OCI-M1 (cell line): ENCODE measurements at regions not wholly inside any gene's neighbourhood (a gene's known extent, or its start where the extent isn't known, plus 50 kb on each side); places are given as distances from the start of the nearest gene placed in this dataset.

Experiments
- DNase-seq: peaks from one replicate; lab custom pipeline; 2025; lab: John Stamatoyannopoulos, UW

GRCh38 chr2:217064234-217065011 is 204.6 kb upstream of the TNP1 start:
- DNase-seq = no peak

GRCh38 chr2:217063238-217063755 is 203.4 kb upstream of the TNP1 start:
- no peak for DNase-seq

- no peak for DNase-seq
These were observed 202.9 kb upstream of the TNP1 start for GRCh38 chr2:217062768-217063167.

DNA sequence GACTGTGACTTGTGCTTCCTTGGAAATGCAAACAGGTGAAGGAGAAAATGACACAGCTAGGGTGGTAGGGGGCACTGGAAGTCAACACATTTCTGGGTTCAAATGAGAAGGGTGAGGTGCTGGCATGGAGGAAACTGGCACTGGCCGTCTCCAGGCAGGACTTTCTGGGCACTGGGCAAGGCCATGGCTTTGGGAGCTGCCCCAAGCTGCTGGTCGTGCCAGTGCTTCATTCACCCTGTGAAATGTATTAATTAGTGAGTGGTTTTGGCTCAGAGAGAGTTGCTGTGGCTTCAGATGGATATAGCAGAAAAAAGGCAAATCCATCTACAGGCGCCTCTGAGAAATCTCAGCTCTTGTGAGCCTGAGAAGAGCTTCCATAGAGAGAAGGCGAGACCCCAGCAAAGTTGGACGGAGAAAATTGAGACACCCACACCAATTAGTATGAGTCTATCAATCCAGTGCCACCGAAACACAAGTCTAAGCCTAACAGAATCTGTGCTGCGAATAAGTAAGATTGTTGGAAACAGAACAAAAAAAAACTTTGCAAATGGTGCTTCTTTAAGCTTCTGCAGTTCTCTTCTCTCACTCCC is 202.1 kb upstream of the TNP1 start:
- no peak for DNase-seq

DNA sequence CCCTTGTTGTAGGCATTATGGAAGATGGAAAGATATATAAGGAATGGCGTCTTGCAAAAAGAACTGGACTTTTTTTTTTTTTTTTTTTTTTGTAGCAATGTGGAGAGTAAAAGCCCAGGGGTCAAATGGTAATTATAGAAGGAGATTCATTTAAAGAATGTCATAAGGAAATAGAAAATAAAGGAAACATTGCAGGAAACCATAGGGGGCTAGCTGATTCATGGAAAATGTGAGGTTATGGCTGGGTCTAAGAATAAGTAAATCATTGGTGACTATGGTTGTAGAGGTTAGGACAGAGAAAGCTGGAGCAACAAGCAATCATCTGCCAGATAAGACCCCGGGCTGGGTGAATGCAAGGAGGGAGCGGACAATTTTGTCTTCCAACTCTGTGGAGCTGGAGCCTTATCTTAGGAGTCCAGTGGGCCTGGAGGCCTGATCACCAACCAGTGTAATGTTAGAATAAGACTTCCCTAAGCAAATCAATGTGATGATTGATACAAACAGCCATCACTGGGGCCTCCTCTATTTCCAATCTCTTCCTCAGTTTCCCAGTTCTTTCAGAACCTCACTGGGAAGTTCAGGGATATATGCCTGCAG is 201.2 kb upstream of the TNP1 start:
- no peak for DNase-seq

GRCh38 chr2:217060516-217060915 is 200.7 kb upstream of the TNP1 start:
- no peak for DNase-seq

DNA sequence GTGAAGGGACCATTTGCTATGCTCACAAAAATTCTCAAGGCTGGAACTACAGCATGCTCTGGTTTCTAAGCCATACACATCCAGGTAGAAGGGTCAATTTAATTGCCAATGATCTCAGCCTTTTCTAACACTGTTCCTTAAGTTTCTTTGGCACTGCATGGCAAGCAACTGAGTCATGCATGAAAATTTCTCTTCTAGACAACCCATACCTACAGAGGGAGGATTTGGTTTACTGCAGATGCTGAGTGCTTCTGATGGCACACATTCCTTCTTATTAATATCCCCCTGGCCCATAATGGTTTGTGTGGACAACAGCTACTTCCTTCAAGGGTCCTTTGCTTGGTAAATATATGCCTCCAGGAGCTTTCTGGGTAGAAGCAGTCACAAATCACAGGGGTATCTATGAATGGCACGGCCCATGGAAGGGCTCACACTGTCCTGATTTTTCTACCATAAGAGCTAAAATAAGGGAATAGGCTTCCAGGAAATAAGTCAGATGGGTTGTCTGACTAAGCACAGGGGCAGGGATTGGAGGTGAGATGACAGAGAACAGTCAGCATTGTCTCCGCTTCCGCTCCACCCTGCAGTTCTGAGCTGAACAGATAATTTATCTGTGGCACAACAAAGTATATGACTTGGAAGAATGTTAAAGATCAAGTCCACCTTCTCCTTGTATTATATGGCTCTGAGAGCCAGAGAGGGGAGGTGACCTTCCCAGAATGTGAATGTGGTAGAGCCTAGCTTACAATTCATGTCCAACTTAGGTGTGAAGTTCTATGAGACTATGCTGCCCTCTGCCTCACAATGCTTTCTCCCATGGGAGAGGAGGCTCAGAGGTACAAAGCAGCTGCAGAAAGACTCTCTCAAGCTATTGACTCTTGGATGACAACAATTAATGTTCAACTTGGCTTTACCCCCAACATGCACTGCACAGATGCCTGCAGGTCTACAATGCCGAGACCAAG is 199.2 kb upstream of the TNP1 start:
- peak; percentile 26 for DNase-seq

- no peak for DNase-seq
These were observed 197.9 kb upstream of the TNP1 start for GRCh38 chr2:217057773-217058172.

DNA sequence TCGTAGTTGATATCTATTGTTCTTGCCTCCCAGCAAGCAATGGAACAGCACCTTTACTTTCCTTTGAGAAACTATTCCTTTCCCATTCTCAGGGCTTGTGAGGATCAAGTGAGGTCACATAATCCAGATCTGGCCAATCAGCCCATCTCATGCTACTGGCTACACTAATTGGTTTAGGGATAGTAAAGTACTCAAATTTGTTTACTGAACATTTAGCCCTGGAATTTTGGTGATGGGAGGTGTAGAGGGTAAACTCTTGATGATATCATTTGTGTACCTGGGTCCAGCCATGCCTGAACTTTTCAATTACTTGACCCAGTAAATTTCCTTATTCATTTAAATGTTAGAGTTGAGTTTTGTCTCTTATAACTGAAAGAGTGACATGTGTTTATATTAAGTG is 195.8 kb upstream of the TNP1 start:
- no peak for DNase-seq

DNA sequence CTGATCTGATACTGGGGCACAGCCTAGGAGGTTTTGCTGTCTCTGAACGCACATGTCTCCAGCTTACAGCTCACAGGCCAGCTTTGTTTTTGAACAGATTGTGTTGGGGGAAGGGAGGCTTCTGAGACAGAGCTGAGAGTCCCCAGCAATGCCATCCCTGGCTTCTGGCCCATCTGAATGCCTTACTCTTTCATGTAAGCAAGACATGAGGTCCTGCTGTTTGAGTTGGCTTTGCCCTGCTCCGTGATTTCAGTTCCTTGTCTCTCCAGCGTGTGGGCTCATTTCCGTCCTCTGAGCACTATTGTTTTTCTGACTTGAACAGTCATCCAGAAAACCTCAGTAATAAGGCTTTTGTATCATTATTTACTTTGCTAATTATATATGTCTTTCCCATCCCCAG is 194.9 kb upstream of the TNP1 start:
- no peak for DNase-seq

GRCh38 chr2:217052856-217053577 is 193.2 kb upstream of the TNP1 start:
- DNase-seq = no peak

DNA sequence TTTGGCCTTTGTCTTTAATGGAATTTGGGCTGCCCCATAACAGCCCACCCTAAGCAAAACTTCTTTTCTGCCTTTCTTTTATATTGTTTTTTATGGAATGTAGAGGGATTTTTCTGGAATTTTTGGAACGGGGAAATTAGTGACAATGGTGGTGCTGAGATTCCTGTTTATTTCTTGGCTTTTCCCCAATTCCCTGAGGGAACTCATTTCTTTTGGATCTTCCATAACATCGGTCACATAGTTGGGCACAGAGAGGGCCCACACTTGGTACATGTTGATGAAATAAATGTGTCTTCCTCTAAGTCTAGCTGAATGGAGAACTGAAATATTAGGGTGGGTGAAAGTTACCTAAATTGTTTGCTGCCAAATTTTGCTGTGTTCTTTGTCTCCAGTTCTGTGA is 191.6 kb upstream of the TNP1 start:
- no peak for DNase-seq

DNA sequence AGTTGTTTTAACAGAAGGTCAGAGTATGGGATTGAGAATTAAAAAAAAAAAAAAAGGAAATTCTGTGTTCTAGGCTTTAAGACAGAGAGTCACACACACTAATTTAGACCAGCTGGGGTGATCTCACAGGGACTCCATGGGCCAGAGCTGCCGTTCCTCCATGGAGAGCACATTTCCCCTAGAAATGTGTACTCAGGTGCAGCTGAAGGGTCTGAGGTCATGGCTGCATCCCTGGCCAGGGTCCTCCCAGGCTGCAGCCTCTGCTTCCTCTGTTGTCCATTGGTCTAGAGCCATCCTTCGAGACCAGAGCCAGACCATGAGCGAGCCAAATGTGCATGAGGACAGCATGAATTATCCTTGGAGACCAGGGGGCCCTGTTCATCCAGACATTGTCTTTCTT is 190.1 kb upstream of the TNP1 start:
- no peak for DNase-seq

- DNase-seq = no peak
These were observed 189.6 kb upstream of the TNP1 start for GRCh38 chr2:217049422-217049821.

GRCh38 chr2:217048730-217049129 is 188.9 kb upstream of the TNP1 start:
- DNase-seq = no peak

DNA sequence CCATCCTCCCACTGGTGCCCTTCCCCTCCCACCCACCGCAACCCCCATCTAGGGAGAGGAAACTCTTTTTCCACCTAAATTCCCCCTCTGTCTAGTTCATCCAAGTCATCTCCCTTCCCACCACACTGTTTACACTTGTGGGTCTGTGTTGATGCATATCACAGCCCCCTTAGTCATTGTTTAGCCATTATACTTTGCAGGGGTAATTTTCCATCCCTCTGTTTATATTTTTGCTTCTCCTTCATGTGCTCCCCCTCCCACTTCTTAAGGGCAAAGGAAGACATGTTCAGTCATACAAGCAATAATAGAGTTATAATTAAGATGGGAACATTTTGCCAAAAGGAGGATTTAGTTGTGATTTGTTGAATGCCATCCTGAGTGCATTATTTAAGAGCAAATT is 187.8 kb upstream of the TNP1 start:
- DNase-seq = no peak

GRCh38 chr2:217047209-217047608 is 187.3 kb upstream of the TNP1 start:
- DNase-seq = no peak

DNA sequence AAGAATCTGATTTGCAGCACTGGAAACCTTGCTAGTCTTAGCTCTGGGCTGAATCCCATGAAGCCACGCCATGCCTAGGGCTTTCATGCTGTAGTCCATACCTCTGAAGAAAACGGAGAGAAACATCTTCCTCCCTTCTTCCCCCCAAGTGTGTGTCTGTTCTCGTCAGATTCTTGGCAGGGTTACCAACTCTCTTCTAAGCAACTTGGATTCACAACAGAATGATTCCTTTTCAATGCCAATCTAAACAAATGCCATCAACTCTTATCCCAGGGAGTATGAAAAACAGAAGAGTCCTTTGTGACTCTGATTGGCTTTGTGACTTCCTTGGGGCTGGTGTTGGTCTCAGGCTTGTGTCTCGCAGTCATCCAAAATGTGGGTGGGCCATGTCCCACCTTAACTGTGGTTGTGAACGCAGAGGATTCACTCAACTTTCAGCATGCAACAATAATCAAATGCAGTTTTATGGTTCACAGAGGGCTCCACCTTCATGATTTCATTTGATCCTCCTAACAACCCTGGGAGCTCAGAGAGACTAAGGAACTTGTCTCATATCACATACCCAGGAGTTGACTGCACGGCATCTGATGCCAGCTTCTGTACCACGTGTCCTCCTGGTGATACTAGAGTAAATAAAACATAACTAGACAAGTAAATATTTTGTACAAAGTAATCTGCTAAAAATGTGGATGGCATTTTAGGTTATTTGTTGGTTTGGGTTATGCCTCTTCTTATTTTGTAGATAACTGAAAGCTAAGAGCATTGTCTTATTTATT is 186.0 kb upstream of the TNP1 start:
- DNase-seq = no peak

DNA sequence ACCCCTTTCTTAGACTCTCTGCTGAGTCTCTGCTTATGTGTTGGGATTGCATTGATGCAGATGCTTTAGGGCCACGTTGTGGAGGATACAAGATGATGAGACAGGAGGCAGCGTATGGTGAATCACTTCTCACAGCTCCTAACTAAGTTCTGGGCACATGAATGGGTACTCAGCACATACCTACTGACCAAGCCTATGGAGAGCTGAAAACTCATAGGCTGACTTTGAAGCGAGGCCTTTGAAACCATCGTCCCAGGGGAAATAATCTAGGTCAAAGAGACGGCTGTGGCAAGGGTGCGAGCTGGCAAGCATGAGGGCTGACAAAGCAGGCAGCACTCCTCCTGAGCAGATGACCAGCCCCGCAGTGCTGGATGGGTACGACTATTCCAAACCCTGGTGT is 180.2 kb upstream of the TNP1 start:
- DNase-seq = no peak

DNA sequence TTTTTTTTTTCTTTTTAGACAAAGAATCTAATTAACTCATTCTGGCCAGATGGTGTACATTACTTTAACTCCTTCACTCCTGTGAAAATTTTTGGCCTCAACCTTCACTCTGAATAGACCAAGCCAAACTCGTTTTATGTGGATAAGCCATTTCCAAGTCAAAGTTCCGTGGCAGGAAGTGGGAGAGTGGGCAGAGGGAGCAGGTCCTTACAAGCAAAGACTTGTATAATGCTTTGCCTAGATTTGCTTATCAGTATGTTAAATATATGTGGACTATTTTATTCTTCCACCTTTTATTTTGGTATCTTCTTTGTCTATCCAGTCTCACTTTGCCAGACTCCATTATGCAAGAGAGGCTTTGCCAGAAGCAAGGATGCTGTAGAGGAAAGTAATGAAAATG is 178.1 kb upstream of the TNP1 start:
- DNase-seq = no peak

- DNase-seq = no peak
These were observed 177.5 kb upstream of the TNP1 start for GRCh38 chr2:217037353-217037752.
